LNCAP (cell line): ENCODE measurements at regions not wholly inside any gene's neighbourhood (a gene's known extent, or its start where the extent isn't known, plus 50 kb on each side); places are given as distances from the start of the nearest gene placed in this dataset.

Experiments used
- CTCF ChIP-seq: fragments of 450-650 bp; IDR thresholded peaks from 2 replicates; pipeline ENCODE4 v1.5.1; 2017; ENCODE audit warnings: mild to moderate bottlenecking

- TF ChIP-seq CTCF: no peak
These were observed 155.9 kb upstream of the MAOA start for GRCh38 chrX:43500246-43500645.

GRCh38 chrX:43500996-43501694 is 155.0 kb upstream of the MAOA start:
- TF ChIP-seq CTCF: no peak

GRCh38 chrX:43504394-43504793 is 151.7 kb upstream of the MAOA start:
- TF ChIP-seq CTCF: no peak

GRCh38 chrX:43505769-43506168 is 150.3 kb upstream of the MAOA start:
- no peak for TF ChIP-seq CTCF

- TF ChIP-seq CTCF: no peak
These were observed 147.4 kb upstream of the MAOA start for GRCh38 chrX:43508694-43509093.

GRCh38 chrX:43510209-43510608 is 145.9 kb upstream of the MAOA start:
- TF ChIP-seq CTCF: no peak

- TF ChIP-seq CTCF: no peak
These were observed 143.0 kb upstream of the MAOA start for GRCh38 chrX:43513085-43513484.

- TF ChIP-seq CTCF: no peak
These were observed 141.3 kb upstream of the MAOA start for GRCh38 chrX:43514820-43515219.
